Upper lobe of left lung (tissue), 6 donors: ENCODE measurements at regions not wholly inside any gene's neighbourhood (a gene's known extent, or its start where the extent isn't known, plus 50 kb on each side); places are given as distances from the start of the nearest gene placed in this dataset.
A peak's percentile ranks its signal among the peaks of the same experiment; 100 is the strongest.

Experiments used
- ATAC-seq, 2 donors: fragments of 200-7000 bp; cut with Tn5 transposase; one replicate each; pipeline ENCODE4 v1.9.1; 2022; ENCODE audit warnings: mild to moderate bottlenecking in 2 of 2, moderate library complexity in 2 of 2; ENCODE audit not compliant: low FRiP score in 2 of 2
- DNase-seq, 2 donors: peaks; one replicate each; pipeline ENCODE4 v3.0.0-alpha.2; 2019 to 2020
- H3K27ac ChIP-seq, 4 donors: fragments of 200-600 bp; sonication (generic); one replicate each; pipeline ENCODE4 v1.5.1; 2016 to 2019
- H3K27me3 ChIP-seq, 4 donors: fragments of 200-600 bp; sonication (generic); one replicate each; pipeline ENCODE4 v1.5.1; 2017 to 2019
- H3K36me3 ChIP-seq, 4 donors: fragments of 200-600 bp; sonication (generic); one replicate each; pipeline ENCODE4 v1.5.1; 2016 to 2019
- H3K4me1 ChIP-seq, 4 donors: fragments of 200-600 bp; sonication (generic); one replicate each; pipeline ENCODE4 v1.5.1; 2018 to 2019
- H3K4me3 ChIP-seq, 4 donors: fragments of 200-600 bp; sonication (generic); one replicate each; pipeline ENCODE4 v1.5.1; 2017 to 2019; ENCODE audit warnings: mild to moderate bottlenecking in 2 of 4, moderate library complexity in 1 of 4
- H3K9me3 ChIP-seq, 4 donors: fragments of 200-600 bp; sonication (generic); one replicate each; pipeline ENCODE4 v1.5.1; 2018 to 2019
- EP300 ChIP-seq, 4 donors: sonication (generic); formaldehyde crosslinking; IDR thresholded peaks; one replicate each; pipeline ENCODE4 v1.5.1; 2017; ENCODE audit warnings: antibody characterized with exemption in 4 of 4, control low read depth in 2 of 4
- POLR2A ChIP-seq, 4 donors: fragments of 450-650 bp; IDR thresholded peaks; one replicate each; pipeline ENCODE4 v1.5.1; 2016 to 2017; ENCODE audit warnings: antibody characterized with exemption in 4 of 4, mild to moderate bottlenecking in 2 of 4
- POLR2AphosphoS5 ChIP-seq, 2 donors: sonication (generic); formaldehyde crosslinking; IDR thresholded peaks; one replicate each; pipeline ENCODE4 v1.5.1; 2017; ENCODE audit warnings: antibody characterized with exemption in 2 of 2
- WGBS, 2 donors: methylation state at CpG; one replicate each; pipeline ENCODE4 v1.1.5; 2017 to 2018; 5-methylcytosine and 5-hydroxymethylcytosine counted together
- TF ChIP-seq, protein P1 (sequence below), 6 experiments: fragments of 450-650 bp in 4 of 6; fragments of 200-600 bp in 2 of 6; sonication (generic) in 2 of 6; IDR thresholded peaks; one replicate each; pipeline ENCODE4 v1.5.1; 2016 to 2019; ENCODE audit warnings: antibody characterized with exemption in 6 of 6
- donor health status: DM: no; HTN: no; CAD: no; lungs with moderate emphysema.
- donor health status: DM: no; HTN: yes; CAD: no; lungs with severe emphysema.

DNA sequence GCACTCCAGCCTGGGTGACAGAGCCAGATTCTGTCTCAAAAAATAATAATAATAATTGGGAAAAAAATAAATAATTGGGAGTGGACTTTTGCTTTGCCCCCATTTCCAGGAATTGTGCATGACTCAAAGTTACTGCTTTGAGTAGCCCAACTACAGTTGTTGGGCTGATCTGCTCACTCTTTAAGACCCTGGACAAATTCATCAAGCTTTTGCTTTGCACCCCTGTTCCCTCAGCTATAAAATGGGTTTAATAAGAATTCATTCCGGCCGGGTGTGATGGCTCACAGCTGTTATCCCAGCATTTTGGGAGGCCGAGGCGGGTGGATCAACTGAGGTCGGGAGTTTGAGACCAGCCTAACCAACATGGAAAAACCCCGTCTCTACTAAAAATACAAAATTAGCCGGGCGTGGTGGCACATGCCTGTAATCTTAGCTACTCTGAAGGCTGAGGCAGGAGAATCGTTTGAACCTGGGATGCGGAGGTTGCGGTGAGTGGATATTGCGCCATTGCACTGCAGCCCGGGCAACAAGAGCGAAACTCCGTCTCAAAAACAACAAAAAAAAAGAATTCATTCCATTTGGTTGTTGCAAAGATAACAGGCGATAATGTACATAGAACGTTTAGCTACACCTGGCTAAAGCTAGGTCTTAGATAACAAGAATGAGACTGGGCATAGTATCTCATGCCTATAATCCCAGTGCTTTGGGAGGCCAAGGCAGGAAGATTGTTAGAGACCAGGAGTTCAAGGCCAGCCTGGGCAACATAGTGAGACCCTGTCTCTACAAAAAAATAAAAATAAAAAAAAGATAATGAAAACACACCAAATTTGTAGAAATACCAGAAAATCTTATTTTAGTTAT is 87.9 kb upstream of the ZNF217 start:
- H3K4me3 ChIP-seq, result no peak overlapping the region
- ATAC-seq (no peak), DNase-seq (no peak)
- H3K27me3 ChIP-seq, result no peaks in the 10 kb centered on the region
- no peaks in the 10 kb centered on the region for H3K9me3 ChIP-seq
- no peak overlapping the region for H3K27ac ChIP-seq
- H3K36me3 ChIP-seq, result no peaks in the 10 kb centered on the region
- H3K4me1 ChIP-seq, result peaks cover 0 to 16% (median 9%) of the 10 kb centered on the region in 4 donors
- TF ChIP-seq POLR2A (IDR thresholded peaks at IDR 0.05), result no peak
- no peak for TF ChIP-seq POLR2AphosphoS5 (IDR thresholded peaks at IDR 0.05)
- TF ChIP-seq EP300 (IDR thresholded peaks at IDR 0.05), result no peak
- TF ChIP-seq, protein P1, sequence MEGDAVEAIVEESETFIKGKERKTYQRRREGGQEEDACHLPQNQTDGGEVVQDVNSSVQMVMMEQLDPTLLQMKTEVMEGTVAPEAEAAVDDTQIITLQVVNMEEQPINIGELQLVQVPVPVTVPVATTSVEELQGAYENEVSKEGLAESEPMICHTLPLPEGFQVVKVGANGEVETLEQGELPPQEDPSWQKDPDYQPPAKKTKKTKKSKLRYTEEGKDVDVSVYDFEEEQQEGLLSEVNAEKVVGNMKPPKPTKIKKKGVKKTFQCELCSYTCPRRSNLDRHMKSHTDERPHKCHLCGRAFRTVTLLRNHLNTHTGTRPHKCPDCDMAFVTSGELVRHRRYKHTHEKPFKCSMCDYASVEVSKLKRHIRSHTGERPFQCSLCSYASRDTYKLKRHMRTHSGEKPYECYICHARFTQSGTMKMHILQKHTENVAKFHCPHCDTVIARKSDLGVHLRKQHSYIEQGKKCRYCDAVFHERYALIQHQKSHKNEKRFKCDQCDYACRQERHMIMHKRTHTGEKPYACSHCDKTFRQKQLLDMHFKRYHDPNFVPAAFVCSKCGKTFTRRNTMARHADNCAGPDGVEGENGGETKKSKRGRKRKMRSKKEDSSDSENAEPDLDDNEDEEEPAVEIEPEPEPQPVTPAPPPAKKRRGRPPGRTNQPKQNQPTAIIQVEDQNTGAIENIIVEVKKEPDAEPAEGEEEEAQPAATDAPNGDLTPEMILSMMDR (IDR thresholded peaks at IDR 0.05), result no peak
- WGBS, 2 donors, result 77 to 80% methylated on average over 17 of the region's 17 CpGs

DNA sequence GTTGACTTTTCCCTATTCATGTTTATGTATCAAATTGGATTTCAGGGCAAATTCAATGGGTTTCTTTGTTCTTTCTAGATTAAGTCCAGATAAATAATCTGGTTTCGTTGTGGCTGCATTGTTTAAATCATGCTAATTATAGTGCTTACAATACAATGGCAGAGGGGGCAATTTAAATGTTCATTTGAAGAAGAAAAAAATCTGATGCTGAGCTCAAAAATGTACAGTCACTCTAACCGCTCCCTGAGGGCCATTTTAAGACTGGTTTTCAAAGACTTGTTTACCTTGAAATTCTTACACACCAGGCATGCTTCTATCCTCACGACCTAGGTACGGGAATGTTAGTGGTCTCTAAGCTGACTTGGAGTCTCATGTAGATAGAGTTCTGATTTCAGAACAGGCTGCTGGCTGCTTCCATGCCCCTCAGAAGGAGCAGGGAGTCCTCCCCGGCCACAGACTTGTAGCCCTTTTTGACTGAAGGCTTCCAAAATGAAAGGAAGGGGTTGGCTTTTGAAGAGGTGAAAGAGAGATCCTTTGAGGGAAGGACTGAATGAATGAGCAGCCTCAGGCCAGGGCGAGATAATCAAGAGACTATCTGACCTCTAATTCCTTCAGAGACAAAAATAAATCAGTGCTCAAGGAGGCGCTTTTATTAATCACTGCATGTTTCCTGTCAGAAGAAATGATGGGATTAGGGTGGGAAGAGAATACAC is 86.1 kb upstream of the ZNF217 start:
- TF ChIP-seq, protein P1 (IDR thresholded peaks at IDR 0.05), result no peak
- TF ChIP-seq POLR2AphosphoS5 (IDR thresholded peaks at IDR 0.05), result no peak
- Histone ChIP-seq H3K27ac (no peak overlapping the region), H3K36me3 (no peaks in the 10 kb centered on the region)

DNA sequence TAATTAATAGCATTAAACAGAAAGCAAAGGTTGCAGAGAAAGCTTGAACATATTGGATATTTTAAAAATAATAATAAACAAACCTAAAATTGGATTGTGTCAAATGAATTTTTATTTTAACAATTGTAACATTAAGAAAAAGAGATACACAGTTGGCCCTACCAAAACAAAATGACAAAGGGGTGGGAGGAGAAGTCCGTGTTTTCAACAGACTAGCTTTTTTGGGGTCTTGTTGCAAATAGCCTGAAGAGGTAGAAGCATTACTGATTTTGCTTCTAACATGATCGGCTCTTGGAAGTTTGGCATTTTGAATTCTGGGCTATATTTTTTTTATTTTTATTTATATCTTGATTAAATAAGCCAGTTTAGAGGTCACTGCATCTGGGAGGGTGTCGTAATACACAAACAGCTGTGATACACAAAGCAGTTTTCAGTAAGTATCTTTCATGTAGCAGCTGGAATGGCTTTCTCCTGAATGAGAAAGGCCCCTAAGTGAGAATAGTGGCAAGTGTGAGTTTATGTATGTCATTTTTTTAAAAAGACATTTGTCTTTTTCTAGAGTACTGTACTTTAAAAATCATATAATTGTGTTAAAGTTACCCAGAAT is 85.5 kb upstream of the ZNF217 start:
- H3K9me3 ChIP-seq, result no peaks in the 10 kb centered on the region
- peaks cover 0 to 16% (median 9%) of the 10 kb centered on the region in 4 donors for H3K4me1 ChIP-seq
- H3K4me3 ChIP-seq, result no peak overlapping the region
- H3K36me3 ChIP-seq, result no peaks in the 10 kb centered on the region
- DNase-seq (no peak), ATAC-seq (no peak)
- TF ChIP-seq EP300 (IDR thresholded peaks at IDR 0.05) (no peak), POLR2A (IDR thresholded peaks at IDR 0.05) (no peak), POLR2AphosphoS5 (IDR thresholded peaks at IDR 0.05) (no peak)
- TF ChIP-seq, protein P1 (IDR thresholded peaks at IDR 0.05), result no peak
- no peak overlapping the region for H3K27ac ChIP-seq
- WGBS, 2 donors, result 76 to 84% methylated on average over 3 of the region's 3 CpGs
- H3K27me3 ChIP-seq, result no peaks in the 10 kb centered on the region

More for the DNA sequence above, 86.1 kb upstream of the ZNF217 start:
- ATAC-seq (no peak), DNase-seq (no peak)
- Histone ChIP-seq H3K4me3 (no peak overlapping the region), H3K9me3 (no peaks in the 10 kb centered on the region), H3K4me1 (peaks cover 0 to 16% (median 9%) of the 10 kb centered on the region in 4 donors), H3K27me3 (no peaks in the 10 kb centered on the region)
- WGBS, 2 donors, result 73 to 74% methylated on average over 7 of the region's 7 CpGs

- no peaks in the 10 kb centered on the region for H3K36me3 ChIP-seq
- WGBS, 2 donors, result 68 to 71% methylated on average over 7 of the region's 7 CpGs
- no peak for DNase-seq
- H3K4me3 ChIP-seq, result no peak overlapping the region
- TF ChIP-seq POLR2A (IDR thresholded peaks at IDR 0.05), result no peak
- TF ChIP-seq, protein P1 (IDR thresholded peaks at IDR 0.05), result no peak
- TF ChIP-seq EP300 (IDR thresholded peaks at IDR 0.05), result no peak
- no peak for TF ChIP-seq POLR2AphosphoS5 (IDR thresholded peaks at IDR 0.05)
- ATAC-seq, result no peak
- H3K27me3 ChIP-seq, result no peaks in the 10 kb centered on the region
- H3K9me3 ChIP-seq, result no peaks in the 10 kb centered on the region
- H3K27ac ChIP-seq, result peak overlapping the region in 1 of 4 donors; percentile 38
- peaks cover 0 to 16% (median 9%) of the 10 kb centered on the region in 4 donors for H3K4me1 ChIP-seq
These were observed 84.8 kb upstream of the ZNF217 start for GRCh38 chr20:53678315-53678989.
